IMR-90 (cell line): ENCODE measurements at regions not wholly inside any gene's neighbourhood (a gene's known extent, or its start where the extent isn't known, plus 50 kb on each side); places are given as distances from the start of the nearest gene placed in this dataset.

Experiments
- ATAC-seq: fragments of 200-7000 bp; cut with Tn5 transposase; 2 replicates; pipeline ENCODE4 v1.9.1; 2020; ENCODE audit warnings: low read depth, mild to moderate bottlenecking, moderate library complexity
- BruUV-seq: library from RNA; stranded (reverse); fragments of 400-500 nt; replicated peaks from 2 replicates; lab custom pipeline; 2021; lab: Mats Ljungman, UMichigan
- CTCF ChIA-PET: fragments of 300-600 bp; formaldehyde crosslinking; extraction: SDS; loops from one replicate; lab custom pipeline; 2021; ENCODE audit warnings: antibody characterized with exemption; lab: Yijun Ruan, JAX
- POLR2A ChIA-PET: fragments of 300-600 bp; sonication (Branson Sonifier 250); formaldehyde crosslinking; loops from one replicate; lab custom pipeline; 2022; ENCODE audit warnings: antibody characterized with exemption; ENCODE audit not compliant: unreplicated experiment; lab: Charles Lee
- DNase-seq: peaks from one replicate; pipeline ENCODE4 v3.0.0; 2013
- H2AFZ ChIP-seq: replicated peaks from 2 replicates; pipeline ENCODE3; 2013; ENCODE audit warnings: low read length, mild to moderate bottlenecking; ENCODE audit not compliant: poor library complexity
- H2AK5ac ChIP-seq: 2 replicates; pipeline ENCODE4 v1.6.1; 2013; ENCODE audit warnings: low read depth, low read length, inconsistent platforms
- H2AK9ac ChIP-seq: replicated peaks from 2 replicates; pipeline ENCODE3; 2013; ENCODE audit warnings: mild to moderate bottlenecking, low read depth, low read length, moderate library complexity; ENCODE audit not compliant: poor library complexity
- H2BK120ac ChIP-seq: 2 replicates; pipeline ENCODE4 v1.6.1; 2013; ENCODE audit warnings: low read depth, low read length, inconsistent platforms
- H2BK15ac ChIP-seq: 3 replicates; pipeline ENCODE4 v1.6.1; 2013; ENCODE audit warnings: low read depth, low read length, inconsistent platforms
- H2BK20ac ChIP-seq: 2 replicates; pipeline ENCODE4 v1.6.1; 2013; ENCODE audit warnings: low read depth, mild to moderate bottlenecking, inconsistent platforms, low read length, moderate library complexity
- H2BK5ac ChIP-seq: 2 replicates; pipeline ENCODE4 v1.6.1; 2013; ENCODE audit warnings: mild to moderate bottlenecking, low read depth, low read length, inconsistent platforms; ENCODE audit not compliant: poor library complexity, severe bottlenecking
- H3K14ac ChIP-seq: replicated peaks from 2 replicates; pipeline ENCODE4 v1.6.1; 2013; ENCODE audit warnings: low read depth, low read length, inconsistent platforms
- H3K18ac ChIP-seq: 2 replicates; pipeline ENCODE4 v1.6.1; 2013; ENCODE audit warnings: low read depth, low read length, control low read depth
- H3K23ac ChIP-seq: 2 replicates; pipeline ENCODE4 v1.6.1; 2013; ENCODE audit warnings: low read depth, low read length, inconsistent platforms
- H3K27ac ChIP-seq: 2 replicates; pipeline ENCODE4 v1.5.1; 2013; ENCODE audit warnings: mild to moderate bottlenecking, control low read depth, low read length; ENCODE audit not compliant: insufficient read depth
- H3K27me3 ChIP-seq: 2 replicates; pipeline ENCODE4 v1.6.1; 2013; ENCODE audit warnings: low read length; ENCODE audit not compliant: control insufficient read depth, insufficient read depth
- H3K36me3 ChIP-seq: 2 replicates; pipeline ENCODE4 v1.6.1; 2013; ENCODE audit warnings: low read length, mixed read lengths; ENCODE audit not compliant: control insufficient read depth, insufficient read depth
- H3K4ac ChIP-seq: 2 replicates; pipeline ENCODE4 v1.6.1; 2013; ENCODE audit warnings: low read depth, low read length, inconsistent platforms
- H3K4me1 ChIP-seq: 2 replicates; pipeline ENCODE4 v1.6.1; 2013; ENCODE audit warnings: low read length, mixed read lengths; ENCODE audit not compliant: control insufficient read depth, insufficient read depth
- H3K4me2 ChIP-seq: 2 replicates; pipeline ENCODE4 v1.6.1; 2013; ENCODE audit warnings: low read depth, mild to moderate bottlenecking, control low read depth, low read length, moderate library complexity
- H3K4me3 ChIP-seq: 2 replicates; pipeline ENCODE4 v1.5.1; 2013; ENCODE audit warnings: low read depth, mild to moderate bottlenecking, control low read depth, low read length, moderate library complexity; ENCODE audit not compliant: insufficient read depth
- H3K56ac ChIP-seq: 2 replicates; pipeline ENCODE4 v1.6.1; 2013; ENCODE audit warnings: low read length, inconsistent platforms; ENCODE audit not compliant: insufficient read depth; ENCODE audit errors: extremely low read depth
- H3K79me1 ChIP-seq, 2 experiments: 2 replicates each; pipeline ENCODE4 v1.6.1; 2013; ENCODE audit warnings: low read length in 2 of 2, inconsistent platforms in 1 of 2, low read depth in 1 of 2
- H3K9ac ChIP-seq: 2 replicates; pipeline ENCODE4 v1.6.1; 2013; ENCODE audit warnings: low read depth, low read length, control low read depth
- H3K9me1 ChIP-seq: 2 replicates; pipeline ENCODE4 v1.6.1; 2013; ENCODE audit warnings: low read length, inconsistent platforms; ENCODE audit not compliant: insufficient read depth
- H3K9me3 ChIP-seq: 2 replicates; pipeline ENCODE4 v1.6.1; 2013; ENCODE audit warnings: low read length; ENCODE audit not compliant: control insufficient read depth, insufficient read depth
- H4K20me1 ChIP-seq: 2 replicates; pipeline ENCODE4 v1.6.1; 2013; ENCODE audit warnings: low read length, inconsistent platforms; ENCODE audit not compliant: insufficient read depth
- H4K5ac ChIP-seq: 2 replicates; pipeline ENCODE4 v1.6.1; 2013; ENCODE audit warnings: mild to moderate bottlenecking, low read depth, low read length, control low read depth
- H4K8ac ChIP-seq, 2 experiments: 2 replicates each; pipeline ENCODE4 v1.6.1; 2013; ENCODE audit warnings: low read depth in 2 of 2, low read length in 2 of 2, control low read depth in 1 of 2, inconsistent platforms in 1 of 2
- H4K91ac ChIP-seq: 2 replicates; pipeline ENCODE4 v1.6.1; 2013; ENCODE audit warnings: low read depth, low read length, inconsistent platforms; ENCODE audit not compliant: insufficient read depth
- BHLHE40 ChIP-seq: fragments of 150-350 bp; IDR thresholded peaks from 2 replicates; pipeline ENCODE4 v1.6.1; 2016; ENCODE audit warnings: mild to moderate bottlenecking, low read depth, low read length
- CEBPB ChIP-seq: IDR thresholded peaks from 2 replicates; pipeline ENCODE4 v1.6.1; 2012; ENCODE audit warnings: low read depth, low read length, improper control_type of control experiment
- CHD1 ChIP-seq: IDR thresholded peaks from 2 replicates; pipeline ENCODE4 v1.6.1; 2012; ENCODE audit warnings: low read depth, low read length, improper control_type of control experiment
- CTCF ChIP-seq: conservative IDR thresholded peaks from 2 replicates; pipeline ENCODE4 v1.5.1; 2012; ENCODE audit warnings: mild to moderate bottlenecking, low read depth, low read length, improper control_type of control experiment
- ELK1 ChIP-seq: fragments of 150-350 bp; IDR thresholded peaks from 2 replicates; pipeline ENCODE4 v1.6.1; 2016; ENCODE audit warnings: low read depth, mild to moderate bottlenecking, low read length, moderate library complexity, borderline replicate concordance
- FOS ChIP-seq: fragments of 150-350 bp; IDR thresholded peaks from 2 replicates; pipeline ENCODE4 v1.6.1; 2016; ENCODE audit warnings: low read depth, low read length
- MAFK ChIP-seq: IDR thresholded peaks from 2 replicates; pipeline ENCODE4 v1.6.1; 2012; ENCODE audit warnings: low read depth, low read length, improper control_type of control experiment
- MAZ ChIP-seq: IDR thresholded peaks from 2 replicates; pipeline ENCODE4 v1.6.1; 2012; ENCODE audit warnings: low read depth, mild to moderate bottlenecking, low read length, improper control_type of control experiment, moderate library complexity, borderline replicate concordance
- MXI1 ChIP-seq: IDR thresholded peaks from 2 replicates; pipeline ENCODE4 v1.6.1; 2012; ENCODE audit warnings: low read depth, mild to moderate bottlenecking, low read length, moderate library complexity, borderline replicate concordance
- NFE2L2 ChIP-seq: fragments of 150-350 bp; IDR thresholded peaks from 2 replicates; pipeline ENCODE4 v1.6.1; 2016; ENCODE audit warnings: low read depth, mild to moderate bottlenecking, low read length
- POLR2A ChIP-seq: IDR thresholded peaks from 2 replicates; pipeline ENCODE4 v1.6.1; 2012; ENCODE audit warnings: mild to moderate bottlenecking, low read depth, low read length
- RAD21 ChIP-seq: IDR thresholded peaks from 2 replicates; pipeline ENCODE4 v1.6.1; 2012; ENCODE audit warnings: low read length, improper control_type of control experiment
- RCOR1 ChIP-seq: IDR thresholded peaks from 2 replicates; pipeline ENCODE4 v1.6.1; 2012; ENCODE audit warnings: mild to moderate bottlenecking, low read length, improper control_type of control experiment; ENCODE audit not compliant: insufficient replicate concordance
- RFX5 ChIP-seq: IDR thresholded peaks from 2 replicates; pipeline ENCODE4 v1.8.0; 2012; ENCODE audit warnings: low read depth, mild to moderate bottlenecking, low read length, moderate library complexity
- SMC3 ChIP-seq: fragments of 150-350 bp; IDR thresholded peaks from 2 replicates; pipeline ENCODE4 v1.6.1; 2016; ENCODE audit warnings: low read depth, mild to moderate bottlenecking, antibody characterized with exemption, low read length, moderate library complexity
- USF2 ChIP-seq: fragments of 150-350 bp; IDR thresholded peaks from 2 replicates; pipeline ENCODE4 v1.6.1; 2017; ENCODE audit warnings: mild to moderate bottlenecking, antibody characterized with exemption, low read length, low read depth
- WGBS, 2 experiments: methylation state at CpG; one replicate each; pipeline versions ENCODE4 v1.1.5 to v1.1.7; 2013; ENCODE audit warnings: missing lambda C conversion rate in 2 of 2; ENCODE audit not compliant: insufficient read length in 1 of 2; ENCODE audit errors: extremely low coverage in 2 of 2; 5-methylcytosine and 5-hydroxymethylcytosine counted together
- dilution Hi-C: fragments of 300-500 bp; cut with HindIII; formaldehyde crosslinking; loops from one replicate; pipeline ENCODE4 v1.14.3; 2018; ENCODE audit warnings: low sequenced_read_pairs; ENCODE audit not compliant: unreplicated experiment
- in situ Hi-C: fragments of 300-500 bp; cut with MboI; formaldehyde crosslinking; loops from 3 replicates; pipeline ENCODE4 v1.14.3; 2019; ENCODE audit warnings: low sequenced_read_pairs, inconsistent platforms, mixed read lengths
- intact Hi-C: fragments of 100-400 bp; cut with micrococcal nuclease; formaldehyde crosslinking; loops from 2 replicates; pipeline ENCODE4 v1.10.0; 2022

GRCh38 chr3:82308755-82309154 is 547.3 kb upstream of the GBE1 start:
- no peaks in the 10 kb centered on the region for H3K27me3 ChIP-seq
- H4K8ac ChIP-seq: no peak overlapping the region
- DNase-seq: no peak
- intact Hi-C loops (no loop called here), in situ Hi-C loops (no loop called here), dilution Hi-C loops (no loop called here)
- no peak overlapping the region for H4K5ac ChIP-seq
- no peak overlapping the region for H3K18ac ChIP-seq
- H2AK5ac ChIP-seq: no peak overlapping the region
- ChIA-PET POLR2A (no interaction called here), CTCF (no interaction called here)
- no peak overlapping the region for H2BK120ac ChIP-seq
- H3K4me1 ChIP-seq: no peaks in the 10 kb centered on the region
- no peak overlapping the region for H2AK9ac ChIP-seq
- H2BK15ac ChIP-seq: no peak overlapping the region
- H3K79me1 ChIP-seq: no peaks in the 10 kb centered on the region
- no peaks in the 10 kb centered on the region for H3K9me1 ChIP-seq
- H4K20me1 ChIP-seq: no peaks in the 10 kb centered on the region
- H3K4ac ChIP-seq: no peak overlapping the region
- no peak overlapping the region for H2AFZ ChIP-seq
- no peak overlapping the region for H2BK5ac ChIP-seq
- no TSS peak for BruUV-seq
- H3K27ac ChIP-seq: no peak overlapping the region
- H3K14ac ChIP-seq: no peak overlapping the region
- H3K36me3 ChIP-seq: no peaks in the 10 kb centered on the region
- H3K4me3 ChIP-seq: no peak overlapping the region
- no peak for TF ChIP-seq RCOR1
- TF ChIP-seq RAD21: no peak
- no peak for TF ChIP-seq NFE2L2
- TF ChIP-seq CTCF: no peak
- TF ChIP-seq BHLHE40: no peak
- TF ChIP-seq MXI1: no peak
- no peak for TF ChIP-seq CHD1
- no peak for TF ChIP-seq SMC3
- TF ChIP-seq FOS: no peak
- no peak for TF ChIP-seq MAFK
- no peak for TF ChIP-seq CEBPB
- no peak for TF ChIP-seq ELK1
- no peak for TF ChIP-seq USF2
- TF ChIP-seq MAZ: no peak
- TF ChIP-seq RFX5: no peak
- TF ChIP-seq POLR2A: no peak
- no peak overlapping the region for H3K4me2 ChIP-seq
- H3K23ac ChIP-seq: no peak overlapping the region
- no CpG with 5 or more reads among the region's 7 CpGs for WGBS, 2 experiments
- H4K91ac ChIP-seq: no peak overlapping the region
- H3K9me3 ChIP-seq: peaks cover 10% of the 10 kb centered on the region
- no peak overlapping the region for H3K9ac ChIP-seq
- H3K56ac ChIP-seq: no peak overlapping the region
- no peak for ATAC-seq
- no peak overlapping the region for H2BK20ac ChIP-seq
